Small intestine (tissue), 7 donors: ENCODE measurements at regions not wholly inside any gene's neighbourhood (a gene's known extent, or its start where the extent isn't known, plus 50 kb on each side); places are given as distances from the start of the nearest gene placed in this dataset.

Experiments used
- DNase-seq, 2 donors: peaks; one replicate each; pipeline versions ENCODE4 v3.0.0 to v3.0.0-alpha.2; 2013
- FAIRE-seq: peaks from 2 replicates; lab custom pipeline; 2012; peaks lifted over from hg19 to GRCh38; lab: Jason Lieb, UNC
- H3K27ac ChIP-seq, 3 donors: one replicate each; pipeline ENCODE4 v1.5.1; 2013; ENCODE audit warnings: low read length in 2 of 3, mild to moderate bottlenecking in 2 of 3, control low read depth in 1 of 3, inconsistent platforms in 1 of 3, low read depth in 1 of 3, moderate library complexity in 1 of 3
- H3K27me3 ChIP-seq, 3 donors: one replicate each; pipeline ENCODE4 v1.6.1; 2013; ENCODE audit warnings: low read length in 3 of 3, inconsistent platforms in 1 of 3; ENCODE audit not compliant: control insufficient read depth in 3 of 3, insufficient read depth in 3 of 3
- H3K36me3 ChIP-seq, 3 donors: one replicate each; pipeline ENCODE4 v1.6.1; 2013; ENCODE audit warnings: low read length in 3 of 3, inconsistent platforms in 1 of 3, low read depth in 1 of 3, mild to moderate bottlenecking in 1 of 3, moderate library complexity in 1 of 3; ENCODE audit not compliant: control insufficient read depth in 3 of 3, insufficient read depth in 2 of 3
- H3K4me1 ChIP-seq, 3 donors: one replicate each; pipeline ENCODE4 v1.6.1; 2013; ENCODE audit warnings: low read length in 2 of 3, inconsistent platforms in 1 of 3, low read depth in 1 of 3, mild to moderate bottlenecking in 1 of 3, moderate library complexity in 1 of 3; ENCODE audit not compliant: control insufficient read depth in 3 of 3, insufficient read depth in 2 of 3
- H3K4me3 ChIP-seq, 3 donors: one replicate each; pipeline ENCODE4 v1.5.1; 2013; ENCODE audit warnings: low read length in 3 of 3, control low read depth in 1 of 3, inconsistent platforms in 1 of 3, low read depth in 1 of 3, mild to moderate bottlenecking in 1 of 3, moderate library complexity in 1 of 3
- H3K9me3 ChIP-seq, 2 donors: one replicate each; pipeline ENCODE4 v1.6.1; 2013; ENCODE audit warnings: low read depth in 1 of 2, low read length in 1 of 2; ENCODE audit not compliant: control insufficient read depth in 2 of 2, insufficient read depth in 1 of 2
- WGBS, 3 donors: extraction: QIAGEN DNeasy Blood & Tissue Kit; methylation state at CpG; one replicate each; pipeline ENCODE4 v1.1.7; 2013; 5-methylcytosine and 5-hydroxymethylcytosine counted together
- donor health status: healthy with polysubstance abuse.
- donor health status: control.
- donor health status: control.
- donor health status: Bipolar disorder and iron deficiency.
- donor health status: healthy.

GRCh38 chr3:82802501-82802900, 1041.1 kb upstream of the GBE1 start:
- WGBS, 3 donors: 59 to 73% (median 65%) methylated on average over 2 of the region's 2 CpGs
- FAIRE-seq: no peak

GRCh38 chr3:82800248-82800647, 1038.8 kb upstream of the GBE1 start:
- FAIRE-seq: no peak
- Histone ChIP-seq H3K27me3 (no peaks in the 10 kb centered on the region), H3K27ac (no peak overlapping the region), H3K36me3 (no peaks in the 10 kb centered on the region), H3K4me3 (no peak overlapping the region), H3K4me1 (no peaks in the 10 kb centered on the region), H3K9me3 (no peaks in the 10 kb centered on the region)
- DNase-seq: no peak

More at GRCh38 chr3:82802501-82802900, 1041.1 kb upstream of the GBE1 start:
- Histone ChIP-seq H3K36me3 (no peaks in the 10 kb centered on the region), H3K27me3 (no peaks in the 10 kb centered on the region), H3K4me1 (no peaks in the 10 kb centered on the region), H3K27ac (no peak overlapping the region), H3K4me3 (no peak overlapping the region), H3K9me3 (no peaks in the 10 kb centered on the region)
- DNase-seq: no peak

- FAIRE-seq (no peak), DNase-seq (no peak)
- WGBS, 3 donors: 86 to 93% (median 92%) methylated on average over 1 of the region's 1 CpG
- Histone ChIP-seq H3K4me3 (no peak overlapping the region), H3K9me3 (no peaks in the 10 kb centered on the region), H3K4me1 (no peaks in the 10 kb centered on the region), H3K36me3 (no peaks in the 10 kb centered on the region), H3K27me3 (no peaks in the 10 kb centered on the region), H3K27ac (no peak overlapping the region)
These were observed 1035.3 kb upstream of the GBE1 start for GRCh38 chr3:82796765-82797164.

GRCh38 chr3:82791241-82791640, 1029.8 kb upstream of the GBE1 start:
- no peak overlapping the region for H3K27ac ChIP-seq
- H3K4me3 ChIP-seq: no peak overlapping the region
- FAIRE-seq: no peak
- no peaks in the 10 kb centered on the region for H3K36me3 ChIP-seq
- peaks cover 2 to 6% of the 10 kb centered on the region in 2 donors for H3K9me3 ChIP-seq
- H3K27me3 ChIP-seq: no peaks in the 10 kb centered on the region
- no peaks in the 10 kb centered on the region for H3K4me1 ChIP-seq
- 83 to 90% (median 89%) methylated on average over 11 of the region's 11 CpGs for WGBS, 3 donors
- DNase-seq: no peak

- H3K36me3 ChIP-seq: no peaks in the 10 kb centered on the region
- H3K27ac ChIP-seq: no peak overlapping the region
- 61 to 79% (median 63%) methylated on average over 13 of the region's 13 CpGs for WGBS, 3 donors
- H3K27me3 ChIP-seq: no peaks in the 10 kb centered on the region
- H3K4me1 ChIP-seq: no peaks in the 10 kb centered on the region
- no peak overlapping the region for H3K4me3 ChIP-seq
- DNase-seq (no peak), FAIRE-seq (no peak)
- H3K9me3 ChIP-seq: peaks cover 2 to 6% of the 10 kb centered on the region in 2 donors
These were observed 1029.1 kb upstream of the GBE1 start for GRCh38 chr3:82790307-82791097.

- Histone ChIP-seq H3K27ac (no peak overlapping the region), H3K9me3 (no peaks in the 10 kb centered on the region), H3K4me1 (no peaks in the 10 kb centered on the region), H3K36me3 (no peaks in the 10 kb centered on the region), H3K27me3 (no peaks in the 10 kb centered on the region), H3K4me3 (no peak overlapping the region)
- no peak for FAIRE-seq
- DNase-seq: no peak
- WGBS, 3 donors: 73 to 84% (median 81%) methylated on average over 3 of the region's 3 CpGs
These were observed 1021.7 kb upstream of the GBE1 start for GRCh38 chr3:82783194-82783593.

GRCh38 chr3:82773207-82773606, 1011.8 kb upstream of the GBE1 start:
- H3K27me3 ChIP-seq: no peaks in the 10 kb centered on the region
- FAIRE-seq: no peak
- no peak for DNase-seq
- no peaks in the 10 kb centered on the region for H3K4me1 ChIP-seq
- H3K9me3 ChIP-seq: no peaks in the 10 kb centered on the region
- WGBS, 3 donors: 70 to 83% (median 80%) methylated on average over 4 of the region's 4 CpGs
- H3K36me3 ChIP-seq: no peaks in the 10 kb centered on the region
- H3K27ac ChIP-seq: no peak overlapping the region
- no peak overlapping the region for H3K4me3 ChIP-seq

GRCh38 chr3:82764521-82764920, 1003.1 kb upstream of the GBE1 start:
- Histone ChIP-seq H3K9me3 (peaks cover 0 to 5% of the 10 kb centered on the region in 2 donors), H3K27me3 (no peaks in the 10 kb centered on the region), H3K4me3 (no peak overlapping the region), H3K4me1 (no peaks in the 10 kb centered on the region), H3K36me3 (no peaks in the 10 kb centered on the region), H3K27ac (no peak overlapping the region)
- DNase-seq (no peak), FAIRE-seq (no peak)
- 93 to 97% (median 94%) methylated on average over 1 of the region's 1 CpG for WGBS, 3 donors

GRCh38 chr3:82761858-82762257, 1000.4 kb upstream of the GBE1 start:
- Histone ChIP-seq H3K27me3 (no peaks in the 10 kb centered on the region), H3K4me1 (no peaks in the 10 kb centered on the region), H3K36me3 (no peaks in the 10 kb centered on the region), H3K4me3 (no peak overlapping the region), H3K9me3 (peaks cover 0 to 5% of the 10 kb centered on the region in 2 donors), H3K27ac (no peak overlapping the region)
- FAIRE-seq: no peak
- 54 to 76% (median 57%) methylated on average over 1 of the region's 1 CpG for WGBS, 3 donors
- DNase-seq: no peak
